BJ (cell line): ENCODE measurements at regions not wholly inside any gene's neighbourhood (a gene's known extent, or its start where the extent isn't known, plus 50 kb on each side); places are given as distances from the start of the nearest gene placed in this dataset.

Experiments
- CTCF ChIA-PET: fragments of 350-600 bp; formaldehyde crosslinking; extraction: SDS; loops from one replicate; lab custom pipeline; 2021; ENCODE audit warnings: antibody characterized with exemption, inconsistent platforms; lab: Yijun Ruan, JAX
- POLR2A ChIA-PET: fragments of 300-600 bp; sonication (Branson Sonifier 250); formaldehyde crosslinking; extraction: SDS; loops from one replicate; lab custom pipeline; 2021; ENCODE audit warnings: antibody characterized with exemption; lab: Charles Lee
- DNase-seq: peaks from one replicate; pipeline ENCODE4 v3.0.0-alpha.2; 2011; ENCODE audit warnings: low read depth
- H3K27me3 ChIP-seq: 2 replicates; pipeline ENCODE4 v1.6.0; 2011; ENCODE audit warnings: low read length; ENCODE audit not compliant: control insufficient read depth, insufficient read depth
- H3K36me3 ChIP-seq: 2 replicates; pipeline ENCODE4 v1.5.1; 2011; ENCODE audit warnings: low read length; ENCODE audit not compliant: control insufficient read depth, insufficient read depth
- H3K4me3 ChIP-seq: 2 replicates; pipeline ENCODE4 v1.5.1; 2011; ENCODE audit warnings: low read depth, mild to moderate bottlenecking, control low read depth, low read length
- TF ChIP-seq, protein P1 (sequence below): IDR thresholded peaks from 2 replicates; pipeline ENCODE4 v1.5.1; 2011; ENCODE audit warnings: low read depth, mild to moderate bottlenecking, control low read depth, inconsistent platforms, low read length, moderate library complexity; ENCODE audit not compliant: insufficient read depth

GRCh38 chr14:87044807-87045206 is 948.2 kb downstream of the GALC start:
- H3K27me3 ChIP-seq: no peaks in the 10 kb centered on the region
- TF ChIP-seq, protein P1, sequence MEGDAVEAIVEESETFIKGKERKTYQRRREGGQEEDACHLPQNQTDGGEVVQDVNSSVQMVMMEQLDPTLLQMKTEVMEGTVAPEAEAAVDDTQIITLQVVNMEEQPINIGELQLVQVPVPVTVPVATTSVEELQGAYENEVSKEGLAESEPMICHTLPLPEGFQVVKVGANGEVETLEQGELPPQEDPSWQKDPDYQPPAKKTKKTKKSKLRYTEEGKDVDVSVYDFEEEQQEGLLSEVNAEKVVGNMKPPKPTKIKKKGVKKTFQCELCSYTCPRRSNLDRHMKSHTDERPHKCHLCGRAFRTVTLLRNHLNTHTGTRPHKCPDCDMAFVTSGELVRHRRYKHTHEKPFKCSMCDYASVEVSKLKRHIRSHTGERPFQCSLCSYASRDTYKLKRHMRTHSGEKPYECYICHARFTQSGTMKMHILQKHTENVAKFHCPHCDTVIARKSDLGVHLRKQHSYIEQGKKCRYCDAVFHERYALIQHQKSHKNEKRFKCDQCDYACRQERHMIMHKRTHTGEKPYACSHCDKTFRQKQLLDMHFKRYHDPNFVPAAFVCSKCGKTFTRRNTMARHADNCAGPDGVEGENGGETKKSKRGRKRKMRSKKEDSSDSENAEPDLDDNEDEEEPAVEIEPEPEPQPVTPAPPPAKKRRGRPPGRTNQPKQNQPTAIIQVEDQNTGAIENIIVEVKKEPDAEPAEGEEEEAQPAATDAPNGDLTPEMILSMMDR: no peak
- CTCF ChIA-PET: no interaction called here
- DNase-seq: no peak
- H3K4me3 ChIP-seq: no peak overlapping the region
- no peaks in the 10 kb centered on the region for H3K36me3 ChIP-seq
- POLR2A ChIA-PET: no interaction called here

GRCh38 chr14:87043667-87044200 is 949.2 kb downstream of the GALC start:
- DNase-seq: no peak
- Histone ChIP-seq H3K27me3 (no peaks in the 10 kb centered on the region), H3K4me3 (no peak overlapping the region), H3K36me3 (no peaks in the 10 kb centered on the region)
- ChIA-PET POLR2A (no interaction called here), CTCF (no interaction called here)
- TF ChIP-seq, protein P1: no peak

GRCh38 chr14:87042354-87042753 is 950.6 kb downstream of the GALC start:
- POLR2A ChIA-PET: interaction anchor here (0.6 kb wide), 1 partner anchor 45 kb away, joined by 6 read pairs; no protein-coding TSS in a partner anchor
- H3K36me3 ChIP-seq: no peaks in the 10 kb centered on the region
- no peak overlapping the region for H3K4me3 ChIP-seq
- TF ChIP-seq, protein P1: no peak
- DNase-seq: no peak
- H3K27me3 ChIP-seq: no peaks in the 10 kb centered on the region
- CTCF ChIA-PET: no interaction called here

GRCh38 chr14:87041290-87042020 is 951.5 kb downstream of the GALC start:
- no peak overlapping the region for H3K4me3 ChIP-seq
- POLR2A ChIA-PET: no interaction called here
- CTCF ChIA-PET: interaction anchor here (0.6 to 1.6 kb wide), 2 partner anchors 8 to 124 kb away, joined by 3 to 11 read pairs; no protein-coding TSS in a partner anchor
- DNase-seq: no peak
- no peaks in the 10 kb centered on the region for H3K36me3 ChIP-seq
- TF ChIP-seq, protein P1: no peak
- H3K27me3 ChIP-seq: no peaks in the 10 kb centered on the region

- CTCF ChIA-PET: no interaction called here
- Histone ChIP-seq H3K36me3 (no peaks in the 10 kb centered on the region), H3K4me3 (no peak overlapping the region), H3K27me3 (no peaks in the 10 kb centered on the region)
- TF ChIP-seq, protein P1: no peak
- no peak for DNase-seq
- POLR2A ChIA-PET: no interaction called here
Measured at GRCh38 chr14:87034680-87035079, 958.3 kb downstream of the GALC start.
